GM18861 (cell line): ENCODE measurements at regions not wholly inside any gene's neighbourhood (a gene's known extent, or its start where the extent isn't known, plus 50 kb on each side); places are given as distances from the start of the nearest gene placed in this dataset.

Source experiments
- ATAC-seq: cut with Tn5 transposase; IDR thresholded peaks from one replicate; pipeline ENCODE4 v1.9.1; 2021; ENCODE audit not compliant: unreplicated experiment

GRCh38 chr4:14513471-14513870, 488.8 kb upstream of the CPEB2 start:
- ATAC-seq = no peak

GRCh38 chr4:14515556-14515955, 486.7 kb upstream of the CPEB2 start:
- ATAC-seq = no peak

GRCh38 chr4:14518136-14518535, 484.1 kb upstream of the CPEB2 start:
- no peak for ATAC-seq

- ATAC-seq = no peak
Observed at GRCh38 chr4:14520171-14520570, 482.1 kb upstream of the CPEB2 start.

DNA sequence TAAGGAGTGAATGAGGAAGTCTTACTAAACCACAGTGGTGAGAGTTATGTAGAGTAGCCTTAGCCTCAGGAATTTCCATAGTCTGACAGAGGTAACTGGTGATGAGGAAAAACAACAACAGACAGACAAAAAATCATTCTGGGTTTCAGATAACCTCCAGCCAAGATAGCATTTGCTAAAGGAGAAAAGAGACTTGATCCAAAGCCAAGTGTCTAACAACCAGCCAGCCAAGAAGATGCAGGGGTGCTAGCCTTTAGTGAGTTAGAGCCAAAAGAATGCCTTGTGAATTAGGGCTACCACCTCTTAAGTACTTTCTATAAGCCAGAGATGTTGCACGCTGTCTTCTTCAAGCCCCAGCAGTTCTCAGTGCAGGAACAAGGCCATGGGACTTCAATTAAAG, 478.0 kb upstream of the CPEB2 start:
- no peak for ATAC-seq

DNA sequence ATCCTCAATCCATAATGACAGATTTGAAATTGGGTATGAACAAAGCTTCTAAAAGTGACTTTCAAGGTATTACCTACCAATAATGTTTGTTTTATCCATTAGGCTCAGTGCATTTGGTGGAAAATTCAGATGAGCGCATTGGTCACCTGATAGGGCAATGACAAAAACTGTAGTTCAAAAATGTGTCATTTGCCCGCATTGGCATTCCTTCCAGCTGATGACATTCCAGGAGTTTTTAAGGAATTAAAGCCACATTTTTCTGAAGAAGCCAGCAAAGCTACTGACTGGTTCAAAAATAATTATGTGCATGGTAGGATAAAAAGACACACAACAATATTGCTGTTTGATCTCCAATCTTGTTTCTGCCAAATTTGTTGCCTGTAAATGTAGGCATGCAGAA, 473.4 kb upstream of the CPEB2 start:
- ATAC-seq = no peak

DNA sequence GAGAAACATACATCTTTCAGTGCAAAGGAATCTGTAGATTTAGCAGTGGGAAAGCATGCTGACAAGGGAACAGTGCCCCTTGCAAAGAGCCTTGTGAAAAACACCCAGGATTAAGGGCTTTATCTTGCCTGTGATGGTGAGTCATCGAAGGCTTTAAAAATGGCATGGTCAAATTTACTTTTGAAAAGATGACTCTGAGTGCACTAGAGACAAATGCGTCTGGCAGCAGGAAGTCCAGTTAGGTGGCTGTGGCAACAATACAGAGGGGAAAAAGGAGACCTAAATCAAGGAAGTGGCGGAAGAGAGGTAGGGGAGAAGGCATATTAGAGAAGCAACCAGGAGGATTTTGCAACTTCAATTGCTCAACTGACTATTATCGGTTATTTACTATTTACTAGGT, 472.6 kb upstream of the CPEB2 start:
- ATAC-seq = no peak

GRCh38 chr4:14532436-14532835, 469.8 kb upstream of the CPEB2 start:
- no peak for ATAC-seq

DNA sequence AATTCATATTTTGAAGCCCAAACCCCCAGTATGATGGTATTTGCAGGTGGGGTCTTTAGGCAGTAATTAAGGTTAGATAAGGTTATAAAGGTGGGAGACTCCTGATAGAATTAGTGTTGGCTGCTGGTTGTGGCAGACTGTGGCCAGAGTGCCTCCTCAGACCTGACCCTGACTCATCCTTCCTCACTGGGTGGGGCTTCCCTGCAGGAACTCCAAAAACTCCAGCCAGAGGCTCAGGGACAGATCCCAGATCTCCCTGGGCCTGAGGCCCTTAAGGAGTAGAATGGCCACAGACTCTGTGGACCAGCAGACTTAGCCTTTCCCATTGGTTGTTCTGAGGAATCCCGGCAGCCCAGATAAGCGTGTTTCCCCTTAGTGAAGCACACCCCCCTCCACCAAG, 463.0 kb upstream of the CPEB2 start:
- ATAC-seq = no peak

DNA sequence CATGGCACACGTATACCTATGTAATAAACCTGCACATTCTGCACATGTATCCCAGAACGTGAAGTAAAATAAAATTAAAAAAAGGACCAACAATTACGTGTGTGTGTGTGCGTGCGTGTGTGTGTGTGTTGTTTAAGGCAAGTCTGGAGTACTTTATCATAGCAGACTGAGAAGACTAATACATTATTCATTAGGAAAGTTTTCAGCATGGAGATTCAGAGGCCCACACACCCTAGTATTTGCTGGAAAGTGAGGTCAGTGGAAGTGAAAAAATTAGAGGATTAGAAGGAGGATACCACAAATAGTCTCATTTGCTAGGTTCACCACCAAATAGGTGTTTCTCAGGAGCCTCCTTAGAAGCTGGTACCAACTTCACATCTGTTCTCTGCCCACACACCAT, 457.1 kb upstream of the CPEB2 start:
- ATAC-seq = no peak

DNA sequence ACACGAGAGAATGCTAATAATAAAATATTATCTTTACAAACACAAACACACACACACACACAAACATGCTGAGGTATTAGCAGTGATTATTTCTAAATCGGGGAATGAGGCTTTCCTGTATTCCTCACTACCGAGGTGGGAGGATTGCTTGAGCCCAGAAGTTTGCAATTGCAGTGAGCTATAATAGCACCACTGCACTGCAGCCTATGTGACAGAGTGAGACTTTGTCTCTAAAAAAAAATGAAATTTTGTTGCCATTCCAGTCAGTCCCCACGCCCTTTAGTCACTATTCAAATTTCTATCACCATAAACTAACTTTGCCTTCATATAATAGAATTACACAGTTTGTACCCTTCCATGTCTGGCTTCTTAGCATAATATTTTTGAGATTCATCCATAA, 456.5 kb upstream of the CPEB2 start:
- ATAC-seq = no peak

- ATAC-seq = no peak
Observed at GRCh38 chr4:14552119-14552518, 450.2 kb upstream of the CPEB2 start.

DNA sequence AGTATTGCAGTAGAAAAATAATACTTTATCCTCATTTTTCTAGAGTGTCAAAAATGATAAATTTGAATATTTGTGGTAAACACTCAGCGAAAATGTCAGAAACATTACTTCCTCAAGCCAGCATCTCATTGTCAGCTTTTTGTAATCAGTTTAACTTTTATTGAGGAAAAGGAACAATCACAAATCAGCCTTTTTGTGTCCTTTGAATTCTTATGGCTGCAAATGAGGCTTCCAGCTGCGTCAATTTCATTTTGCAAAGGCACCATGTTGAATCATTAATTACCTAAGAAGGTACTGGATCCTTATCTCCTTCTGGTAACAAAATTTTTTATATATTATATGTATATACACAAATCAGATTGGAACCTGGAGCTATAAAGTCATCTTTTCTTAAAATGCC, 442.6 kb upstream of the CPEB2 start:
- ATAC-seq = no peak

DNA sequence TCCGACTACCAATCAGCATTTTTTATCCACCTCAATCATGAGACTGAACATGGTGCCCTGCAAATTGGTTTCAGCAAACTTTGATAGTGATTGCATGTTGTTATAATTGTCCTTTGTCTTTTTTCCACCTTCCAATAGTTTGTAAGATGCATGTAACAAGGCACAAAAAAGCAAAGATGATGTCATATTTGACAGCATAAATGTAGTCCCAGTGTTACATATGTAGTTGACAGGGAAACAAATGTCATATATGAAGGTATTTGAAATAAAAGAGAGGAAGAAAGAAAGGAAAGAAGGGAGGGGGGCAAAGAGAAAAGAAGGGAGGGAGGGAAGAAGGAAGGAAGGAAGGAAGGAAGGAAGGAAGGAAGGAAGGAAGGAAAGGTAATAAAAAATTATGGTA, 441.7 kb upstream of the CPEB2 start:
- ATAC-seq = no peak

- no peak for ATAC-seq
Observed at GRCh38 chr4:14562901-14563300, 439.4 kb upstream of the CPEB2 start.

DNA sequence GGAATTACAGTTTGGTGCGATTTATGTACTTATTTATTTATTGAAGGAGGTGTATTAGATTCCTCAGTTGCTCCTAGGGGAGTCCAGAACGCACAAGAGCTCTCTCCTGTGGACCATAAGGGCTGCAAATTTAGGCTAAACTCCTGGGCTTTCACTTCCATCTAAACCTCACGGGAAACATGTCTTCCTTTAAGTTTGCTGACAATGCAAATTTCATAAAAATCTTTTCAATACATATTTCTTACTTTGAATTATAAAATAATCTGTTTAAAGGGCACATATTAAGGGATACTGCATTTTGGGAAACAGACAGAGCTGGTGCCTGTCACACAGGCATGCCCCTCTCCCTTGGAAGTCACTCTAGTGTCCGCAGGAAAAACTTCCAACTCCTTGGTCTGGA, 438.0 kb upstream of the CPEB2 start:
- ATAC-seq = no peak

- ATAC-seq = no peak
Observed at GRCh38 chr4:14566518-14566917, 435.8 kb upstream of the CPEB2 start.

- no peak for ATAC-seq
Observed at GRCh38 chr4:14568351-14568750, 433.9 kb upstream of the CPEB2 start.

GRCh38 chr4:14575289-14575688, 427.0 kb upstream of the CPEB2 start:
- ATAC-seq = no peak

- ATAC-seq = no peak
Observed at GRCh38 chr4:14575919-14576318, 426.4 kb upstream of the CPEB2 start.

DNA sequence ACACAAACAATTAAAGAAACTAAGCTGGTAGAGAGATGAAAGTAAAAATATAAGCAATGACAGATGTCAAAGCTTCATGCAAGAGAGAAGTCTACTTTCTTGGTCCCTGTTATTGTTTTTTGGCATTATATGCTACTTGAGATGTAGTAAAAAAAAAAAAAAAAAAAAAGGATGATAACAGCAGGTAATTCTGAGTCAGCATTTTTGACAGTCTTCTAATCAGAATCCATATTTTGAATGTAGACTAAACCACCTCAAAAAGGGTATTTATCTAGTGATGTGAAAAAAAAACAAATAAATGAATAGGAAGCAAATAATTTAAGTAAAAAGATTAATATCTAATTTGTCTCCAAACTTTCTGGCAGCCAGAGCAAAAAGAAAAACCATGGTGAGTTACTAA, 422.2 kb upstream of the CPEB2 start:
- no peak for ATAC-seq

DNA sequence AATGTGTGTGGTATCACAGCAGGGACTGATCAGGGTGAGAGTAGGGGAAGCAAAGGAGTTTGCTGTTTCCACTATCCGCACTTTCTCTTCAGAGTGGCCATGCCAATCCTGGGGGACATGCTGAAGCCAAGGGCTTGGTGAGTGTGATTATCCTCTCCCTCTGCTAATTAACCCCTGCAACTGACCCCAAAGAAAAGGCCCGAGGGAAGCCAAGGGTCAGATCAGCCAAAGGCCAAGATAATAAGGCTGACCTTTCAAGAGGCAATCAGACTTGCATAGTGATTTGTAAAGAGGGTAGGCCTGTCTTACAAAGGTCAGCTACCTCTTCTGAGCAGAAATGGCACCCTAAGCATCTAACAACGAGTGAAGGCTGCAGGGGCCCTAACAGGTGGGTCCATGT, 420.5 kb upstream of the CPEB2 start:
- no peak for ATAC-seq

DNA sequence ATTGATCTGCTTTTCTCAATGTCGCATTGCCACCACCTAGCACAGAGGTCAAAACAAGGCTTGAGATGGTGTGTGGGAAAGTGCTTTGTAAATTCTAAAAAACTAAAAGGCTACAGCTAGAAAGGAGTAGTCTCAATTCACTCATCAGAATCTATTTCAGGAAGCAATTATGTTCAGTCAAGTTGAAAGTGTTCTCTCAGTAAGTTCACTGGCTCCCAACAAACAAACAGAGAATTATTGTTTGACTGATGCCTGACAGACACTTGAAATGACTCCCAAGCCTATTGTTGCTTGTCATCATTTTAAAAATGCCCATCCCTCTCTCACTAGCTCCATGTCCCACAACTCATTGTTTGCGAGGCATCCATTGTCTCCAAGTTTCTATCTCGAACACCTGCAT, 419.6 kb upstream of the CPEB2 start:
- no peak for ATAC-seq

GRCh38 chr4:14583331-14583730, 418.9 kb upstream of the CPEB2 start:
- ATAC-seq = no peak
